ENCODE measurements at regions not wholly inside any gene's neighbourhood (a gene's known extent, or its start where the extent isn't known, plus 50 kb on each side); places are given as distances from the start of the nearest gene placed in this dataset.

DNA sequence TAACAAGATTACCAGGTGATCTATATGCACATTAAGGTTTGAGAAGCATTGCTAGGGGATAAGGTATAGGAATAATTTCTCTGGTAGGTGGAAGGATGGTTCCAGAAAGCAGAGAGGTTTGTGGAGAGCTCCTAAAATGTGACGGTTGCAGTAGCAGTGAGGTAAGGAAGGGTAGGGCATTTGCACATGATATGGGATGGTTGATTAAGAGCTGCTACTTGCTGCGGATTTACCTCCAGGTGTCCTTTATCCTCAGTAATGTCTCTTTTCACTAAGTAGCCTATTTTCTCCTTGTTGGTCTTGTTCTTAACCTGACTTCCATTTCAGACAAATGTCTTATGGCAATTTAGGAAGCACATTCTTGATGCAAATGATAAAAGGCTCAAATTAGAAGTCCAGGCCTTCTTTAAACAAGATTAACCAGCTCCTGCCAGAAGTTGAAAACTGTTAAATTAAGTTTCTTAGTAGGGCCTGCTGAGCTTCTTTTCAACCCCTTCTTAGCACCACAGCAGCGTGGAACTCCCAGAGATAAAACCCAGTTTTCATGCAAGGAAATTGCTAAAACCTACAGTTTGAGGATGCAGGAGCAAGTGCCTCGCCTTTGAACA lies 231.1 kb upstream of the GADL1 start:
- Histone ChIP-seq H3K4me1 (no peaks in the 10 kb centered on the region), H3K27ac (no peak overlapping the region), H3K9me3 (peaks cover 3% of the 10 kb centered on the region; the same call in 1 of the 3 replicates), H3K4me3 (no peak overlapping the region), H3K4me2 (no peak overlapping the region)
- no peak for DNase-seq (ENCODE audit: low read depth in 1 of 2, low spot score in 1 of 2)
- no peak for FAIRE-seq
- ATAC-seq = no peak
- CTCF ChIA-PET = interaction anchor here (0.8 to 1.1 kb wide), 2 partner anchors 12 to 357 kb away, joined by 3 read pairs; no protein-coding TSS in a partner anchor
- POLR2A ChIA-PET = no interaction called here
- TF ChIP-seq JUN (IDR thresholded peaks at IDR 0.05) = no peak
- no peak for TF ChIP-seq POLR2AphosphoS2 (conservative IDR thresholded peaks at IDR 0.05; ENCODE audit: low read length)
- TF ChIP-seq, protein P1, sequence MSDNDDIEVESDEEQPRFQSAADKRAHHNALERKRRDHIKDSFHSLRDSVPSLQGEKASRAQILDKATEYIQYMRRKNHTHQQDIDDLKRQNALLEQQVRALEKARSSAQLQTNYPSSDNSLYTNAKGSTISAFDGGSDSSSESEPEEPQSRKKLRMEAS (IDR thresholded peaks at IDR 0.05) = no peak
- TF ChIP-seq BHLHE40 (IDR thresholded peaks at IDR 0.05; ENCODE audit: low read depth, low read length) = no peak
- TF ChIP-seq ZSCAN20 (CRISPR knock-in tag; IDR thresholded peaks at IDR 0.05) = no peak
- no peak for TF ChIP-seq HOXA7 (CRISPR knock-in tag; IDR thresholded peaks at IDR 0.05)
- no peak for TF ChIP-seq RNF2 (IDR thresholded peaks at IDR 0.05; ENCODE audit: borderline replicate concordance, low read depth)
- TF ChIP-seq EP300 (IDR thresholded peaks at IDR 0.05) = no peak
- no peak for TF ChIP-seq HDAC2 (IDR thresholded peaks at IDR 0.05)
- no peak for TF ChIP-seq TP53 (CRISPR knock-in tag; IDR thresholded peaks at IDR 0.05)
- no peak for TF ChIP-seq MAFK (IDR thresholded peaks at IDR 0.05; ENCODE audit: partially characterized antibody)
- no peak for TF ChIP-seq MAZ (IDR thresholded peaks at IDR 0.05; ENCODE audit: borderline replicate concordance, low read depth, low read length)
- 58% methylated on average over 4 of the region's 4 CpGs for WGBS (ENCODE audit: missing lambda C conversion rate)

DNA sequence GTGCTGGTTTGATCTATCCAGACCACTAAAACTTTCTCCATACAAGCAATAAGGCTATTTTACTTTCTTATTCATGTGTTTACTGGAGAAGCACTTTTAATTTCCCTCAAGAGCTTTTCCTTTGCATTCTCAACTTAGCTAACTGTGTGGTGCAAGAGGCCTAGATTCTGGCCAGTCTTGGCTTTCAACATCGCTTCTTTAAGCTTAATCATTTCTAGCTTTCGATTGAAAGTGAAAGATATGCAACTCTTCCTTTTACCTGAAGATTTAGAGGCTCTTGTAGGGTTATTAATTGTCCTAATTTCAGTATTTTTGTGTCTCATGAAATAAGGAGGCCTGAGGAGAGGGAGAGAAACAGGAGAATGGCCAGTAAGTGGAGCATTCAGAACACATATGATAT lies 234.8 kb upstream of the GADL1 start:
- H3K4me1 ChIP-seq = no peaks in the 10 kb centered on the region
- no peak for ATAC-seq

DNA sequence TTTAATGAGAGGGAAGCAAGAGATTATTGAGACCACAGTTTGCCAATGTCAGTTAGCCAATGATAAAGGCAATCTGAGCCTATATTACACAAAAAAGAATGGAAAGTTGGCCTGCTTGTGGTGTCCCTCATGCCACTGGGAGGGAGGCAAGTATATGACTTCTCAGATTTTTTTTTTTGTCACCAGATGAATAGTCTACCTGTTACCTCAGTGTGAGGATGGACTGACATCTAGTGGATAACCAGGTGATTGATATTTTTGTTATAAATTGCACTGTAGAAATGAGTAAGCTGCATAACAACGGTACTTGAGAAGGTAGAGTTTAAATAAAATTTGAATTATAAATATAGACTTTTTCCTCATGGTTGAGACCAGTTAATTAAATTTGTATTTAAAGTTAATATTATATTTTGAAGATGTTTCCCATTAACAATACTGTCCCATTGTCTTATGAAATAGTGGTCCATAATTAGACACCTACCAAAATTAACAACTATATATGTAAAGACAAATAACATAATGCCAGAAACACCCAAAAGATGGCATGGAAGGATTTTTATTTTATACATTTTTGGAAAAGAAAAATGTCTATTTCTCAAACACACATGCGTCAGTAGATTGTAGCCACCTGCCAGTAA lies 237.8 kb upstream of the GADL1 start:
- FAIRE-seq (no peak), DNase-seq (ENCODE audit: low read depth in 1 of 2, low spot score in 1 of 2) (peak; percentile 2 to 37), ATAC-seq (peak in 1 of 2 experiments; percentile 59; a peak in 3 of 6 replicates)
- 60% methylated on average over 2 of the region's 2 CpGs for WGBS (ENCODE audit: missing lambda C conversion rate)
- ChIA-PET POLR2A (no interaction called here), CTCF (interaction anchor here (1.7 kb wide), 1 partner anchor 11 kb away, joined by 4 read pairs; no protein-coding TSS in a partner anchor)
- Histone ChIP-seq H3K4me1 (no peaks in the 10 kb centered on the region), H3K27ac (no peak overlapping the region), H3K4me2 (no peak overlapping the region), H3K9me3 (no peaks in the 10 kb centered on the region), H3K4me3 (no peak overlapping the region)
- TF ChIP-seq, protein P2, sequence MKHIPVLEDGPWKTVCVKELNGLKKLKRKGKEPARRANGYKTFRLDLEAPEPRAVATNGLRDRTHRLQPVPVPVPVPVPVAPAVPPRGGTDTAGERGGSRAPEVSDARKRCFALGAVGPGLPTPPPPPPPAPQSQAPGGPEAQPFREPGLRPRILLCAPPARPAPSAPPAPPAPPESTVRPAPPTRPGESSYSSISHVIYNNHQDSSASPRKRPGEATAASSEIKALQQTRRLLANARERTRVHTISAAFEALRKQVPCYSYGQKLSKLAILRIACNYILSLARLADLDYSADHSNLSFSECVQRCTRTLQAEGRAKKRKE (CRISPR knock-in tag; IDR thresholded peaks at IDR 0.05; ENCODE audit: low read depth) = no peak
- TF ChIP-seq, protein P3, sequence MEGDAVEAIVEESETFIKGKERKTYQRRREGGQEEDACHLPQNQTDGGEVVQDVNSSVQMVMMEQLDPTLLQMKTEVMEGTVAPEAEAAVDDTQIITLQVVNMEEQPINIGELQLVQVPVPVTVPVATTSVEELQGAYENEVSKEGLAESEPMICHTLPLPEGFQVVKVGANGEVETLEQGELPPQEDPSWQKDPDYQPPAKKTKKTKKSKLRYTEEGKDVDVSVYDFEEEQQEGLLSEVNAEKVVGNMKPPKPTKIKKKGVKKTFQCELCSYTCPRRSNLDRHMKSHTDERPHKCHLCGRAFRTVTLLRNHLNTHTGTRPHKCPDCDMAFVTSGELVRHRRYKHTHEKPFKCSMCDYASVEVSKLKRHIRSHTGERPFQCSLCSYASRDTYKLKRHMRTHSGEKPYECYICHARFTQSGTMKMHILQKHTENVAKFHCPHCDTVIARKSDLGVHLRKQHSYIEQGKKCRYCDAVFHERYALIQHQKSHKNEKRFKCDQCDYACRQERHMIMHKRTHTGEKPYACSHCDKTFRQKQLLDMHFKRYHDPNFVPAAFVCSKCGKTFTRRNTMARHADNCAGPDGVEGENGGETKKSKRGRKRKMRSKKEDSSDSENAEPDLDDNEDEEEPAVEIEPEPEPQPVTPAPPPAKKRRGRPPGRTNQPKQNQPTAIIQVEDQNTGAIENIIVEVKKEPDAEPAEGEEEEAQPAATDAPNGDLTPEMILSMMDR (IDR thresholded peaks at IDR 0.05) = peak; percentile 43
- no peak for TF ChIP-seq CBX2 (IDR thresholded peaks at IDR 0.05; ENCODE audit: borderline replicate concordance, low read depth)
- peak; percentile 65 to 77 for TF ChIP-seq RAD21 (conservative IDR thresholded peaks at IDR 0.05 in 1 of 2, IDR thresholded peaks at IDR 0.05 in 1 of 2)
- TF ChIP-seq SMC3 (IDR thresholded peaks at IDR 0.05) = peak; percentile 47

More for the DNA sequence above, 234.8 kb upstream of the GADL1 start:
- DNase-seq (ENCODE audit: low read depth in 1 of 2, low spot score in 1 of 2) = no peak
- H3K4me2 ChIP-seq = no peak overlapping the region
- FAIRE-seq = no peak
- WGBS (ENCODE audit: missing lambda C conversion rate) = 45% methylated on average over 2 of the region's 2 CpGs
- ChIA-PET POLR2A (no interaction called here), CTCF (interaction anchor here (1.1 to 1.3 kb wide), 2 partner anchors 195 to 1087 kb away, joined by 4 read pairs; no protein-coding TSS in a partner anchor)
- H3K9me3 ChIP-seq = peaks cover 2% of the 10 kb centered on the region; the same call in 1 of the 3 replicates
- no peak for TF ChIP-seq FOXS1 (CRISPR knock-in tag; IDR thresholded peaks at IDR 0.05)
- no peak for TF ChIP-seq NFE2L2 (conservative IDR thresholded peaks at IDR 0.05; ENCODE audit: low read length)
- TF ChIP-seq, protein P2 (CRISPR knock-in tag; IDR thresholded peaks at IDR 0.05; ENCODE audit: low read depth) = no peak
- TF ChIP-seq, protein P4, sequence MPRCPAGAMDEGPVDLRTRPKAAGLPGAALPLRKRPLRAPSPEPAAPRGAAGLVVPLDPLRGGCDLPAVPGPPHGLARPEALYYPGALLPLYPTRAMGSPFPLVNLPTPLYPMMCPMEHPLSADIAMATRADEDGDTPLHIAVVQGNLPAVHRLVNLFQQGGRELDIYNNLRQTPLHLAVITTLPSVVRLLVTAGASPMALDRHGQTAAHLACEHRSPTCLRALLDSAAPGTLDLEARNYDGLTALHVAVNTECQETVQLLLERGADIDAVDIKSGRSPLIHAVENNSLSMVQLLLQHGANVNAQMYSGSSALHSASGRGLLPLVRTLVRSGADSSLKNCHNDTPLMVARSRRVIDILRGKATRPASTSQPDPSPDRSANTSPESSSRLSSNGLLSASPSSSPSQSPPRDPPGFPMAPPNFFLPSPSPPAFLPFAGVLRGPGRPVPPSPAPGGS (IDR thresholded peaks at IDR 0.05) = no peak
- TF ChIP-seq, protein P5, sequence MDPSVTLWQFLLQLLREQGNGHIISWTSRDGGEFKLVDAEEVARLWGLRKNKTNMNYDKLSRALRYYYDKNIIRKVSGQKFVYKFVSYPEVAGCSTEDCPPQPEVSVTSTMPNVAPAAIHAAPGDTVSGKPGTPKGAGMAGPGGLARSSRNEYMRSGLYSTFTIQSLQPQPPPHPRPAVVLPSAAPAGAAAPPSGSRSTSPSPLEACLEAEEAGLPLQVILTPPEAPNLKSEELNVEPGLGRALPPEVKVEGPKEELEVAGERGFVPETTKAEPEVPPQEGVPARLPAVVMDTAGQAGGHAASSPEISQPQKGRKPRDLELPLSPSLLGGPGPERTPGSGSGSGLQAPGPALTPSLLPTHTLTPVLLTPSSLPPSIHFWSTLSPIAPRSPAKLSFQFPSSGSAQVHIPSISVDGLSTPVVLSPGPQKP (IDR thresholded peaks at IDR 0.05; ENCODE audit: low read depth, low read length) = no peak
- no peak overlapping the region for H3K27ac ChIP-seq
- H3K4me3 ChIP-seq = no peak overlapping the region

All from A549 (cell line).